SIG-M5 treated with dmso at 0.1 percent for 504 hours (cell line): ENCODE measurements at regions not wholly inside any gene's neighbourhood (a gene's known extent, or its start where the extent isn't known, plus 50 kb on each side); places are given as distances from the start of the nearest gene placed in this dataset.

Experiments used
- DNase-seq: peaks from one replicate; lab custom pipeline; 2025; ENCODE audit not compliant: unreplicated experiment; lab: John Stamatoyannopoulos, UW

DNA sequence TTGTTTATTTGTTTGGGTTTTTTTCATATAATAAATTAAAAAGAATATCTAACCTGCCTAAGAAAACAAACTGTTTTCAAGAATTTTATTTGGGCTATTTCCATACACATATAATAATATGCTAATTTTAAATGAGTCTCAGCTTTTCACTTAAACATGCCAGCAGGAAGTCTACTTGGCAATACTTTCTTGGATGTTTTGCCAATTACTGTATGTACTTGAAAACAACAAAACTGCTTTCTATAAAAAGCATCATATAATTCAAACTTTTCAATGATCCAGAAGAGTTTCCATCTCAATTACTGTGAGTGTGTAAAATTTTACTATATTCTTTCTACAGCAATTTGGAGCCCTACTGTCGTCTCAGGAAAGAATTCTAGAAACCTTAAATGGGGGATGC, 961.2 kb downstream of the PCDH17 start:
- no peak for DNase-seq

DNA sequence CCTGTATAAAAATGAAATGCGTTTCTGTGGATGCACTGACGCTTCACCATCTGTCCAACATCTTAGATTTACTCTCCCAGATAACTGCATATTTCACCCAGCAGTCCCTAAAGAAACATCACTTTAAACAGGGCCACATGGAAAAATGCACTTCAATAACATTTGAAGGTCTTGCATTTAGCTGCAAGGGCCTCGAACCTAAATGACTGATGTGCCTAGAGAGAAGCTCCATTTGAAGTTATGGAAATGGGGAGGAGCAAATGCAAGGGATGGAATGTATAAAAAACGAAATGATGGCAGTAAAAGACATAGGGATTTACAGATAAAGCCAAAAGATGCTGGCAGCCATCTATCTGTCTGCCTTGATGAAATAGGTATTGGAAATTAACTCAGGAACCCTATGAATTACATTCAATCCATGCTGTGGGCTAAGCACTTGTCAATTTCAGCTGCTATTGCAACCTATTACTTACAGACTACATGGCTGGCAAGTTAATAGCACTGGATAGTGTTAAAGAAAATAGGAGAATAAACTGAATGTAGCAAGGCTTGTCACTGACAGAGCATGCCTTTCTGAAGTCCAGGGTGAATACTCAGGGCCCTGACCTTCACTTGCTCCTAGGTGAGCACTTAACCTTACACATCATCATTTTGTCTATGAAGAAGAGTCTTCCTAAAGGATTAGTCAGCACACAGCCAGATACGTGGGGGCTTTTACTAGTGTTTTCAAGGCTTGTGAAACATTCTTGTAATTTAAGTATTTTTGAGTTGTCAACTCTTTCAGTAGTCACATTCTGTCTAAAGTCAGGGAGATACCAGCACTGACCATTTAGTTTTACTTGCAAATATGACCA, 963.4 kb downstream of the PCDH17 start:
- no peak for DNase-seq

DNA sequence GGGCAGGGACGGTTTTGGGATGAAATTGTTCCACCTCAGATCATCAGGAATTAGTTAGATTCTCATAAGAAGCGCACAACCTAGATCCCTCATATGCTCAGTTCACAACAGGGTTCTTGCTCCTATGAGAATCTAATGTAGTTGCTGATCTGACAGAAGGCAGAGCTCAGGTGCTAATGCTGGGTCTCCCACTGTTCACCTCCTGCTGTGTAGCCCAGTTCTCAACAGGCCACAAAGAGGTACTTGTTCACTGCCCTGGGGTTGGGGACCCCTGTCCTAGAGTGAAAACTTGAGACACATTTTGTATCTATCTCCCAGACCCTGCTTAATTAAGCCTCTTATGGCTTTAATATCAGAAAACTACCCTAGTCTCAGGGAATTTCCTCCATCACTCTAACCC, 966.0 kb downstream of the PCDH17 start:
- no peak for DNase-seq

DNA sequence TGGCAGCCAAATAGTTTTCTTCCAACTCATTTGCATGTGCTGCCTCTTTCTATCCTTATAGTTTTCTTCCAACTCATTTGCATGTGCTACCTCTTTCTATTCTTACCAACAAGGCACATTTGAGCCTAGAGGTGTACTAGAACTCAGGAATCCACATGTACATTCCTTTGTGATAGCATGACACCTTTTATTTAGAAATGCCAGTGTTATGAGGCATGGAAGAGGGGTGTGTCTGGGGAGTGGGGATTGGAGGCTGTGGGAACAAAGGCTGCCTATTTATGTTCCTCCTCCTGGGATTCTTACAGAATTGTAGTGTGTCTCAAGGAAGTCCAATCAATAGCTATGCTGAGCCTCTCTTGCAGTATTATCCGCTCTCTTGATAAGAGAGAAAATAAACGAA, 966.7 kb downstream of the PCDH17 start:
- DNase-seq, result no peak

DNA sequence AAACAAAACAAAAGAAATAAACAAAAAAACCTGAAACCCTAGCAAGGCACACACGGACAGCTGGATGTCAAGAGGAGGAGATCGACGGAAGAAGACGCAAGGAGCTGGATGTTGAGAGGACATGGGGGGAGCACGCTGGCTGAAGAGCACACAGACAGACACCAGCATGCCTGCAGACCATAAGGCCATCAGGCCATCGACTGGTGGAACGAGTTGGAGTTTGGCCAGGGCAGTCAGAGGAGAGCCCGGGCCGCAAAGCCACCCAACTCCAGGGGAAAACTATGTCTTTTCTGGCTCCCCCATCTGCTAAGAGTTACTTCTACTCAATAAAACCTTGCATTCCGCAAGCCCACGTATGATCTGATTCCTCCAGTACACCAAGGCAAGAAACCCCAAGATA, 979.6 kb downstream of the PCDH17 start:
- no peak for DNase-seq

DNA sequence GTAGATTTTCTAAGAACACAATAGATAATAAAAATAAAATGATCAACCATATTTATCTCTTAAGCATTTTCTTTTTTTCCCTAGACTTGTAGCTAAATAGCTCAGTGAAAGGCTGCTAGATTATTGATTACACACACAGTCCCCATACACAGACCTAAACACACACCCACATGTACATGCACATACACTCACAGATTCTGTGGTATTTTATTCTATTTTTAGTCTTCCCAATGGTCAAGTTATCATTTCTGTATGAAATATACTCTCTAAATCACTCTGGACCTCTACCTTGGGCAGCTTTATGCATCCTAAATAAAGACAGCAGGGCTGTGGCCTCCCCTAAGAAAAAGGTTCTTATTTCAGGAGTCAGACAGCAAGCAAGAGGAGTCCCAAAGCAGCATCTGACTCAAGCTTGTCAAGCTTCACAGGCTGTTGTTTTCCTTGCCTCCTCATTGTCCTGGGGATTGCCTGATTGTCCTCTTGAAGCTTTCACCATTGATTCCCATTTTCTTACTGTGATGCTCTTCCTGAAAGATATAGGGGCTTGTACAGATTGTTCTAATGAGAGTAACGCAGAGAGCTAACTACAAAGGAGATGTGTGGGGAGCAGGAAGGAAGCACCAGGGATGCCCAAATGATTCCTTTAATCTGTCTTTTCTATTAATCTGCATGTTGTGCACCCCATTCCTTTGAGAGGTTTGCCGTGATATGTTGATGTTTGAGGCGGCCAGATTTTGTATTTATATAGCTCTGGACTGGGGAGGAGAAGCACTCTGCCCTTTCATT, 986.5 kb downstream of the PCDH17 start:
- no peak for DNase-seq

DNA sequence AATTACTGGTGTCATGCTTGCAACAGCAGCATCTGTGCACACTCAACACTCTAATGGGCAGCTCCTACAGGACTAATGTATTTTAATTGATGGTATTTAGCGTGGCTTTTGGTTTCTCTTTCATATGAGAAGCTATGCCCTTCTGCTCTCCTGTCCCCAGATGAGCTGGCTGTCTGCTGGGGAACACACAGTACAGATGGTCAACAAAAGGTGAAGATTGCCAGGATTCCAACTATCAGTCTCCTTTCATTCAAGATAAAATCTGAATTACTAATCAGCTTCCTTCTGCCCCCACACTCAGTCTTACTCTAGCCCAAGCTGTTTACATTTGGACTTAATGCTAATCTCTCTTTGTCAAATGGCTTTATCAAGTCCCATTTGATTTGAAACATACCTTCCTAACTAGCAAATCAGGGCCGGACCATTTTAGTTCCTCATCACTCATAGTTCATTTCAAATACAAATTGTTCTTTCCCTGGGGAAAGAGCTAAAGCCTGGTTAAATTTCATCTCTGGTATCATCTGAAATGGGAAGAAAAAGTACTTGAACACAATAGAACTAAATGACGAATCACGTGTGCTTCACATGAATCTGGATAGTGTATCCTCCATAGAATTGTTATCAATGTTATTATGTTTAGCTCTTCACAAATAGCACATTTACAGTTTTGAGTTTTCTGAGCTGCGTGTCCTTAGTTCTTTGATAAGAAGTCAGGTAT, 988.0 kb downstream of the PCDH17 start:
- DNase-seq, result no peak

DNA sequence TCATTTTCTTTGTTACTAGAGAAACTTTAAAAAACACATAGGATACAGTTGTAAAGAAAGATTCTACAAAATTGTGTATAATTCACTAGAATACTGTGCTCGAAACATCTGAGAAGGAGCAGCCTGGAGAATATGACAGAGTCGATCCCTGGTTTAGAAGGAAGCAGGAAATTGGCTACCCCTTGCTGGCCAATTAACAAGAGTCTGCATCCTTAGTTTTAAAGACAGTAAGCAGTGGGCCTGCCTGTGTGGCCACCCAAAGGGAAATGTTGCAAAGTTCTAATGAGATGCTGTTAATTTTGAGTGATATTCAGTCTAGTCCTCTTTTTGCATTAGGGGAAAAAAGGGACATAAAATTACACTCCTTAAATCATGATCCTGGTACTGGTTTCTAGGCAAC, 988.6 kb downstream of the PCDH17 start:
- DNase-seq, result no peak

DNA sequence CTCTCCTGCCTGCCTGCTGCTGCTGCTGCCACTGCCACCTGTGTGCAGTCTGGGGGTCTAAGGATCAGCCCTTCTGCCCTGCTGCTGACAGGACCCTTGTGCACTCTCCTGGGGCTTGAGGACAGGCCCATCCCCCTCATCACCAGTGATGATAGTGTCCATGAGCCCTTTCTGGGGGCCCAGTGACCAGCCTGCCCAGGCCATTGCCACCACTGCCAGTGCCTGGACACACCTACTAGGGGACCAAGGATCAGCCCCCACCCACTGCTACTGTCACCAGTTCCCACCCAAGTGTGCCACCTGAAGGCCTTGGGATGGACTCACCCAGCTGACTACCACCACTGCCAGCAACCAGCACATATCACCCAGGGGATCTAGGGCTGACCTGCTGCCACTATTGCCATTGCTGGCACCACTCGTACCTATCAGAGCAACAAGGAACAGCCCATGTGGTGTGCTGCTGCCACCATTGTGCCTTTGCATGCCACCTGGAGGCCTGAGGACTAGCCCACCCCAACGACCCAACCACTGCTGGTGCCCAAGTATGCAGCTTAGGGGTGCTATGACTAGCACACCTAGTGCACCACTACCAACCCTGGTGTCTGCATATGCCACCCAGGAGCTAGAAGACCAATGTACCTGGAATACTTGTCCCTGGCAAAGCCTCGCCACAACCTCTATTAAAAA, 994.3 kb downstream of the PCDH17 start:
- DNase-seq, result no peak

DNA sequence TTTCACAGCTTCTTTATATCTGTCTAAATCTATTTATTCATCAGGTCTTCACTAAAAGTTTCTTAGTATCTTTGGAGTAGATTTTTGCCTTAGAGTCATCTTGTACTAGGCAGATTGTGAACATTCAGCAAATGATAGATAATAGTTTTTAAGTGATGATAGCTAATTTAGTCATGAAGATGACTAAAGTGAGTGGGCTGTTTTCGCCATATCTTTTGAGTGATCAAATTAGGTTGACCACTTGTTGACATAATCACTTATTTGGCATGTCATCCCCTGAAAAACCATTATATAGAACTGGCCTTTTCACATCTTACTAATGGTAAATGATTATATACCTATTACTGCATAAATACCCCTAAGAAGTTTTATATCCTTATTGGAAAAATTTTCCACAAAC, 999.2 kb downstream of the PCDH17 start:
- no peak for DNase-seq

DNA sequence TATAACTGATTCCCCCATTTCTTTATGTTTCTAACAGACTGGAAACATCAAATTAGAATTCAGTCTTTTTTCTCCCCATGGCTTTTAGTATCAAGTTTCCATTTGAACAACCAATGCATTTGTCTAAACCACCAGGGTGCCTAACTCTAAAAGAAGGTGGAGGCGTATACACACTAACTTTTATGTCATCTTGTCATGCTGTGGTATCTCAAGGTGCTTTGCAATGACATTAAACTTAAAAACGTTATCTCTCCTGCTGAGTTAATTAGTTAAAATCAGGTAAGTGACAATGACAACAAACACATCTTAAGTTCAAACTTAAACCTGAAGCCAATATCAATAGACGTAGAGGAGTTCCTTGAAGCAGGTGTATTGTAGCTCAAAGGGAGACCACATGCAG, 1001.7 kb downstream of the PCDH17 start:
- DNase-seq, result no peak

DNA sequence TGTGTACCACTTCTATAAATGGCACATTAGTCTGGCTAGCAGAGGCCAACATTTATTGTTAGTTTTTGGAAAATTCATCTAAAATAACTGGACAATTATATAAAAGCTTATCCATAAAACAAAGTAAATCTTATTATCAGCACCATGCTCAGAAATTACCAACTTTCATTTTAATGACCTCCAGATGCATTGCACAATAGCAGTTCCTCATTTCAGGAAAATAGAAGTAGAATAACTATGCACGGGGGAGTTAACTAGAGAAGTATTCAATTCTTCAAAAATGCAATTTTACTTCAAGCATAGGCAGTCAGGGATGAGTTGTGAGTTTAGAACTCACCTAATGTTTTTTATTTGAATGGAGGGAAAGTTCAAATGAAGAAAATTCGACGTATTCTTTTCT, 1023.5 kb downstream of the PCDH17 start:
- peak; percentile 60 for DNase-seq

DNA sequence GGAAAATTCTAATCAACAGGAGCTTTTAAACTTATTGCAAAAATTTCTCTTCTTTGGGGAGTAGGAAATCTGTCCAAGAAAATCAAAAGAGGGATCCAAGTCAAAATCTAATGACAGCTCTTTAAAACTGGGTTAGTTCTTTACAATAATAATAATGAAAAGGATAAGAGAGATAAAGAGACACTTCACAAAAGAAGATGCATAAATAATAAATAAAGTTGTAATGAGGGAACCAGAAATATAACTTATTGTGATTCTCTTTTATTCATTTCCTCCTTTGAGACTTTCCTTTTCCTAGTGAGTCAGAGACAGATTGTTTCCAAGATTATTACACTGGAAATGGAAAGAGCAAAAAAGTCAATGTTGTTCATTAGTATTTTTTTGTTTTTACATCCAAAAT, 1029.3 kb downstream of the PCDH17 start:
- no peak for DNase-seq

DNA sequence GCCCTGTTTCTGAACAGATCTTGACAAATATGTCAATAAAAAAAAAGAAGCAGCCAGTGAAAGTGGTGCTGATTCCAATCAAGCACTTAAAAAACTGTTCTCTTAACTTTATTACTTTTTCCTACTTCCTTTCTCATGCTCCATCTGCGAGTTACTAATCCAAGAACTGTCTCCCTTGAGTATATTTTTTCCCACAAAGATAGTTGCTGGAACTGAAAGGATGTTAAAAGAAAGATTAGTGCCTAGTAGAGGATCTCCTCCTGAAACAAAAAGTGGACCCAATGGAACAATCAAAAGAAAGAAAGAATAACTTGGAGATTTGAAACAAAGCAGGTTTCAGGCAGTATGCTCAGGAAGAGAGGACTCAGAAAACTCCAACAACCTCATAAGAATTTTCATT, 1034.8 kb downstream of the PCDH17 start:
- no peak for DNase-seq

DNA sequence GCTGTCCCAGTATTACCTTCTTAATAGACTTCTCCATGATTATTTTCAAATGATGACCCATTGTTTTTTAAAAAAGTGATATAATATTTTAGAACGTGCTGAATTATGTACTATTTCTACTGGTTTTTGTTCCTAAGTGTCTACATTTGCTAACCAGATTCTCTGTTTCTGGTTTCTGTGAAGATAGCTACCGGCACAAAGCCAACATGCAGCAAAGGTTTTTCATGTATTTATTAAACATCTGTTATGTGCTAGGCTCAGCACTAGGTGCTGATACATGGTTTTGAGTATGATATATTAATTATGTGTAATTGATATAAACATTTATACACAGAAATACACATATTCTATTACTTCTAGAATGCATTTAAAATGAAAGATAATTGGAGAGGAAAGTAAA, 1035.6 kb downstream of the PCDH17 start:
- DNase-seq, result no peak

DNA sequence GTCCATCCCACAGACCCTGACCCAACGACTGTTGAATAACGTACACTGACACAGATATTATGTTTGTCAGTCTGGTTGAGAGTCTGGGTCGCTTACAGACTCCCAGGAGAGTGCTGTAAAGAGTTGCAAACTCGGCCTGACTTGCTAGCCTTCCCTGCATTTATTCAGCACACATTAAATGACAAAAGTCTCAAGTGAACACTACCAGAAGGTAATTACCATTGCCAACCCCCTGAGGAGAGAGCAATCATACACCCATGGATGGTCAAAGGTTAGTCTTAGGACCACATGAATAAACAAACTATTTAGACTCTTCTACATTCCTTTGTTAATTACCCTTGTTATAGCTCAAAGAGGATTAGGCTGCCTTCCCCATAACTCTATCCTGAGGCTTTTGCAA, 1048.6 kb downstream of the PCDH17 start:
- DNase-seq, result no peak

DNA sequence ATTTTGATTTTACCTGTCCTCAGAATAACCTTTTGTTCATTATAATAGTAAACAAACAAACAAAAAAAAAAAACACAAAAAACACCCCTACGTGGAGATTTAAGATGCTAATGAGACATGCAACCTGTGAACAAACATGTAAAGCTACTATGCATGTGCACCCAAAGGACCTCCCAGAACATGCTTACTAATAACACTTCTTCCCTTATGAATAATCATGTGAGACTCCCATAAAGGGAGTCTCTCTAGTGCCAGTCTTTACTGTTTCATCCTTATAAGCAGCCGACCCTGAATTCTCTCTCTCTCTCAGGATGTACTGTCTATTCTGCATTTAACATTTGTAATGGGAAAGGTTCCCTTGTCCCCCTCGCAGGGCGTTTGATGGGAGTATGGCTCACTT, 1051.1 kb downstream of the PCDH17 start:
- no peak for DNase-seq

DNA sequence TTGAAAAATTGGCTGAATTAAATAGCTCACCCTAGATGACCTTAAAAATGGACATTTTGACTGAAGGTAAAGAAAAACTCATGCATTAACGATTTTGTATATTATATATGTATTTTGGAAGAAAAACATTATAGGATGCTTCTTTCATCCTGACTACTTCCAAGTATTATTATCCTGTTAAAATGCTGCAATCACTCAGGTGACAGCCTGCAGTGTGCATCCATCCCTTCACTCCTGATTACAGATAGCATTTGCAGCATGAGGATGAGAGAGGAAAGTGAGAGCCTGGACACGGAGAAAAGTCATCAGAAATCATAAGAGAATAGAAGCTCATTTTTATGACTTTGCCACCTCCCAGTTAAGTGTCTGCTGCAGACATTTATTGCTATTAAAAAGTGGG, 1055.6 kb downstream of the PCDH17 start:
- no peak for DNase-seq

DNA sequence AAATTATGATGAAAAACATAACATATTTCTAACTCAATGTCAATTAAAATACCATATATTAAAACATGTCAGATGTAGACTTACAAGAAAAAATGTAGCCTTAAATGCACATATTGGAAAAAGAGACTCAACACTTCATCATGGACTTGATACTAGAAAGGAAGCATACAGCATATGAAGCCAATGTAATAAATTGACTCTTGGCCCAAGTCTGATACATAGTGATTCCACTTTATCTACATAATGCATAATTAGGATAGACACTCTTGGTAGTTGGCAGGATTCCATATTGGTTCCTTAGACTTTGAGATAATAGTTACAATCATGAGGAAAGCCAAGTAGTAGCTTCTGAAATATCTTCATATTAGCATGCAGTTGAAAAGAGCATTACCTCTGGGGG, 1067.0 kb downstream of the PCDH17 start:
- no peak for DNase-seq

DNA sequence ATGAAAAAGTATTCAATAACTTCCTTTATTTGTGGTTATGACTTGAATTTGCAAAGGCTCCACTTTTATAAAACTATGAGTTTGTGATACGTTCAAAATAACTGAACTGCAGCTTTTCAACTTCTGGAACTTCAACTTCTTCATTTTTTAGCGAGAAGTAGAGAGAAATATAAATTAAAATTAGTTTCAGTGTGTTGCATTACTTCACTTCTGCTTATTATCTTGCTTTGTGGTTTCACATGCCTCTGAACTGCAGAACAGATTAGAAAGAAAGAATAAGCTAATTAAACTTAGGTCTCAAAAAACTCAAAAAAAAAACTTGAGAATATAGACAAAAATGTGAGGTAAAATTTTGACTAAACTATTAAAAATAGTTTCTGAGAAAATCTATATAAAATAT, 1073.4 kb downstream of the PCDH17 start:
- DNase-seq, result peak; percentile 76

DNA sequence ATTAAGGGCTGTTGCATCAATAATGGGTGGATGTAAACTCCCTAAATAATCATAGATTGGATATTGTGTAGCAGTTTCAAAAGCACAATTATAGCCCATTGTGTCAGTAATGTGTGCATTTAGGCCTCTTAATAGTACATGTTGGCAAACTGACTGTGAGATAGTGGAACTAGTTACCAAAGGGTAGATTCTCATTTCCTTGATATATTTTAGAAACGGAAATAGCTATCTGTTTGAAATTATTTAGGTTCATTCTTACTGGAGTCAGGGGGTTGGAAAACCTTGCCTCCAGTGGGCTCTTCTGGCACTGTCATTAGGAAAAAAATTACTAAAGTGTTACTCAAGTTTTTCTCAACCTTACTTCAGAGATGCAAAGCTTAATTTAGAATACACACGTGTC, 1074.9 kb downstream of the PCDH17 start:
- peak; percentile 8 for DNase-seq
